Stimulated activated CD8-positive, alpha-beta memory T cell treated with anti-CD3 and anti-CD28 coated beads, Interleukin-12 subunit alpha, Interleukin-12 subunit beta, amount 100 ng/mL, for 4 hours (primary cell): ENCODE measurements at regions not wholly inside any gene's neighbourhood (a gene's known extent, or its start where the extent isn't known, plus 50 kb on each side); places are given as distances from the start of the nearest gene placed in this dataset.

Source experiments
- DNase-seq: peaks from one replicate; pipeline ENCODE4 v3.0.0-alpha.2; 2020; ENCODE audit warnings: low read depth

DNA sequence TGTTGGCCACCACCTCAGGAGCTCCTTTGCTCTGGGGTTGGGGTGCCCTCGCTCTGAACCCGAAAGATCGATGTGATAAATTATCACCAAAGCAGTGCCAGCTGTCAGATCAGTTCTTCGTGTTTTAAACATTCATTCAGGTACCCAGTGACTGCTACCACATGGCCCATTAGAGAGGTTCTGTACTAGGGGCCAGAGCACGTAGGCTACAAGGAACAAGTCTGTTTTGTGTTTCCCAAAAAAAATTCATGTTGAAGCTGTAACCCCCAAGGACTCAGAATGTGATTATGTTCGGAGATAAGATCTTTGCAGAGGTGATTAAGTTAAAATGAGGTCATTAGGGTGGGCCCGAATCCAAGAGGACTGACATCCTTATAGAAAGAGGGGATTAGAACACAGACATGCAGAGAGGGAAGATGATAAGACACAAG is 526.9 kb downstream of the NPHP4 start:
- DNase-seq, result no peak

GRCh38 chr1:5464366-5464765 is 527.9 kb downstream of the NPHP4 start:
- DNase-seq, result no peak

DNA sequence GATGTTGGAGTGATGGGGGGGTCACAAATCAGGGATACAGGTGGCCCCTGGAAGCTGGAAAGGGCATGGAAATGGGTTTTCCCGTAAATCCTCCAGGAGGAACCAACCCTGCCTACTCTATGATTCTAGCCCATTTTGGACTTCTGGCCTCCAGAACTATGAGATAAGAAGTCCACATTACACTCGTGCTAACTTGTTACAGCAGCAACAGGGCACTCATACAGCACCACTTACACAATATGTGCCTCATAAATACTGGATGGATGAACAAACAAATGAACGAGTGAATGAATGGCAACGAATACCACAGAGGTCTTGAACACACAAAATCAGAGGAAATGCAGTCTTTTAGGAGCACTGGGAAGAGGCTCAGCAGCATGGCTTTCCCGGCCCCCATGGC is 531.3 kb downstream of the NPHP4 start:
- no peak for DNase-seq

- DNase-seq, result no peak
Measured at GRCh38 chr1:5459839-5460610, 532.2 kb downstream of the NPHP4 start.

DNA sequence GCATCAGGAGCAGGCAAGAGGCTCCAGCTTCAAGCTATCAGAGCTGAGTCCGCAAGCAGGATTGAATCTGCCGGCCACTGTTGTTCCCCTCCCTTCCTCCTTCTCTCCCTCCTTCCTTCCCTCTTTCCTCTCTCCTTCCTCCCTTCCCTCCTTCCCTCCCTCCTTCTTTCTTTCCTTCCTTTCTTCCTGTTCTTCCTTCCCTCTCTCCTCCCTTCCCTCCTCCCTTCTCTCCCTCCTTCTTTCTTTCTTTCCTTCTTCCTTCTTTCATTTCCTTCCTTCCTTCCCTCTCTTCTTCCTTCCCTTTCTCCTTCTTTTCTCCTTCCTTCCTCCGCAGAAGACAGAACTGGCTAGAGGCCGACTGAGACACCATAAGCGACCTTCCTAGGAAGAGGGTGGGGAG is 534.0 kb downstream of the NPHP4 start:
- DNase-seq, result no peak

DNA sequence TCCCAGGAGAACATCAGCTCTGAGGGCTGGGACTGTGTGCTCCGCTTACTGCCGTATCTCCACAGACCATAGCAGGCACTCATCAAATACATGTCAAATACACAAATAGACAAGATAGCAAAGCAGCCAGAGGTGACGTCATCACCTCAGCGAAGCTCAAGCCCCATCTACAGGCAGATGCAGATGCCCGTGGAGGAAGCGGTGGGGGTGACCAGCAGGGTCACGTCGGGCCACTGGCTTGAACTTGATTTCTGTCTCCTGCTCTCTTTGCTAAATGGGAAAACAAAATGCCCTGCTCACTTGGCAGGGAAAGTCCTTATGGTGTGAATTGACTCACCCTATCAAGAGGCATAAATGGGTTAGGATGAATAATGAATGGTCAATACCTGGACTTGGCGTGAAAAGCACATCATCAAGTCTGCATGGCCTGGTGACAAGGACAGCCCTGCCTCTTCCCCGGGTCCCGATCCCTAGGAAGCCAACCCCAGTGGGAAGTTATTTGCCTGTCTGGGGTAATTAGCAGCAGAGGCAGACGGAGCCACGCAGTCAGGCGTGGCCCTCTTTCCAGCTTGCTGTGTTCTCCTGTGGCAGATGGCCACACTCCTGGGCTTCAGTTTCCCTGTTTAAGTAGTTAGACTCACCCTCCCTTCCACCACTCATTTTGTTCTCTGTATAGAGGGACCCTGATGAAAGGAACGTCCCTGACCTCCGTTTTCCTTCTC is 536.0 kb downstream of the NPHP4 start:
- DNase-seq, result no peak

GRCh38 chr1:5455651-5456050 is 536.6 kb downstream of the NPHP4 start:
- no peak for DNase-seq

GRCh38 chr1:5455056-5455455 is 537.2 kb downstream of the NPHP4 start:
- DNase-seq, result no peak

DNA sequence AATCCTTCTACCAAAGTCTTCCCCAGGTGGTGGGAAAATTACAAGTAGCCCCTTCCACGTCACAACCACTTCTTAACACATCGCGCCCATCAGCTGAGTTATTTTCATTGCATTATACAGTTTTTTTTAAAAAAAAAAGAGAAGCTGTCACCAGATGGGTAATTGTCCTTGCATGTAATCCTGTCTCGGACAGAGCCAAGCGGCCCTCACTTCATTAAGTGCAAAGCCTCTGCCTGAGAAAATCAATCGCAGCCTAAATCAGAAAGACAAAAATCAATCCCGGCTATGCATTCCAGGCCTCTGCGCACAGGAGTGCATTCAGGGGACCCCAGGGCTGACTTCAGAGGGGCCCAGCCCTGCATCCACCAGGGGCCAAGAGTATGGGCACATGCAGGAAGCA is 538.9 kb downstream of the NPHP4 start:
- no peak for DNase-seq

DNA sequence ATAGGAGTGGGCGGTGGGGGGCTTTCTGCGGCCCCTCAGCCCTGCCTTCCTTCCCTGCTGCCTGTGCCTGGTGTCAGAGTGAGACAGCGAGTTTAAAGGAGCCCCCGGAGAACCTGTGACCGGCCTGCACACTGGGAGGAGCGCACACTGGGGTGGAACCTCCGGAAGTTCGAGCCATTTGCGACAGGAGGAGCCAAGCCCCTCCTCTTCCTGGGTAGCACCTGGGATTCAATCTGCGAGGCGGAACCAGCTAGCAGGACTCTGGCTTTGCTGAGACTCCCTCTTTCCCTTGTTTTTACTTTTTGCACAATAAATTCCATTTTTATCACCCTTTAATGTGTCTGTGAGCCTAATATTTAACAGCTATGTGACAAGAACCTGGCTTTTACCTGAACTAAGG is 540.6 kb downstream of the NPHP4 start:
- no peak for DNase-seq

GRCh38 chr1:5448486-5448885 is 543.7 kb downstream of the NPHP4 start:
- DNase-seq, result no peak

GRCh38 chr1:5447503-5447960 is 544.7 kb downstream of the NPHP4 start:
- no peak for DNase-seq

GRCh38 chr1:5444396-5444795 is 547.8 kb downstream of the NPHP4 start:
- no peak for DNase-seq

GRCh38 chr1:5436808-5437207 is 555.4 kb downstream of the NPHP4 start:
- no peak for DNase-seq

DNA sequence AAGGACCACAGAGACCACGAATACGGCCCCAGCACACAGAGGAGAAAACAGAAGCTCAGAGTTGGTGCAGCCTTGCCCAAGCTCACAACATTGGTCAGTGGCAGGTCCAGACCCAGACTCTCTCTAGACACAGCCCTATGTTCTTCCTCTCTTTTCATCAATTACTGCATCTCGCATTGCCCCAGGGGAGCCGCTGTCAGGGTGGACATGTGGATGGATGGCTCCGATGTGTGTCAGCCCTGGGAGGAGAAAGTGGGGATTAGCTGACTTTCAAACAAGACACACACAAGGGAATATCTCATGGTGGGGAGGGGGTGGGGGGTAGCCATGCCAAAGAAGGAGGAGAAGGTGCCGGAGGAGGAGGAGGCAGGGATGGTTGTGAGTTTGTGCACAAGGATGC is 556.8 kb downstream of the NPHP4 start:
- DNase-seq, result no peak

DNA sequence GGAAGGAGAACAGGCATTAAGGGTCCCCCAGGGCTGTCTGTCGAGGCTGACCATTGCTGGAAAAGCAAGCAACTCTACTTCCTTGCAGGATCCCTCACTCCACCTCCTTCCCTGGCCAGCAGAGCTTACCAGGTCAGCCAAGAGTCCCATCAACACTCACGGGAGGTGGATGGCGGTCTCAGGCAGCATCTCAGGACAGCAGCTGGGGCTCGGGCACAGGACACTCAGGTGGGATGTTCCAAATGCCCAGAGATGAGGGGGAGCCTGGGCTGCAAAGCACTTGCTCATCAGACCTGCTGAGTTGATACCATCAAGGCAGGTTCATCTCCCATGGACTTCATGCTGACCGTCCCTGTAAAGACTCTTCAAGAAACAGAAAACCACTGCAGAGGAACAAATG is 559.8 kb downstream of the NPHP4 start:
- no peak for DNase-seq

GRCh38 chr1:5430911-5431697 is 561.1 kb downstream of the NPHP4 start:
- DNase-seq, result no peak

DNA sequence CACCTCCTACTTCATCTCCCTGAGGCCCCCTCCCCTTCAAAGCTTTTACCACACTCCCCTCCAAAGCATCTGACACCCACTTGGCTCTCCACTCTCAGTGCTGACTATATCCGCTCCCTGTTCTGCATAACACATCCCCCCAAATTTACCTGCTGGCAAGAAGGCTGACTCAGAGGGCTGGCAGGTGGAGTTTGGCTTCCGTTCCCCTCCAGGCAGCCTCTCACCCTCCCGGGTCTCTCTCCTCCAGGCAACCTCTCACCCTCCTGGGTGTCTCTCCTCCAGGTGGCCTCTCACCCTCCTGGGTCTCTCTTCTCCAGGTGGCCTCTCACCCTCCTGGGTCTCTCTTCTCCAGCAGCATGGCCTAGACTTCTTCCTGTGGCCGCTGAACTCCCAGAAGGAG is 562.1 kb downstream of the NPHP4 start:
- no peak for DNase-seq

- DNase-seq, result no peak
Measured at GRCh38 chr1:5428351-5428750, 563.9 kb downstream of the NPHP4 start.

DNA sequence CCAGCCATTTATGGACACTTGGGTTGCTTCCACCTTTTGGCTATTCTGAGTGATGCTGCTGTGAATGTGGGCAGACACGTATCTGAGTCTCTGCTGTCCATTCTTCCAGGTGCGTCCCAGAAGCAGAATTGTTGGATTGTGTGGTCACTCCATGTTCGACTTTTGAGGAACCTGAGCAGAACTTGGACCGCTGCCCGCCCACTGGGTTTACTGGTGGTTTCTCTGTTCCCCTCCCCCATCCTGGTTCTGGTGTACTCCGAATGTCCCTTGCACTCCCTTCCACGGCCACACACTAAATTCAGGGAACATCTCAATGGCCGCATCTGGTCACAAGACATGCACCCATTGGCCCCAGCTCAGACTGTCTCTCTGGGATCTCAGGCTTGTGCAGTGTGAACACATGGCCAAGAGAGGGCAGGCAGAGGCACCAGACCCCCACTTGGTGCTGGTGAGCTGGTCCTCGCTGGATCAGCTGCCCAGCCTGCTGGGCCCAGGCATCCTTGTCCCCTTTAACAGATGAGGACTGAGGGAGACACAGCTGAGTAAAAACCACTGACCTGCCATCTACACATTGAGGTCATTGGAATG is 565.1 kb downstream of the NPHP4 start:
- no peak for DNase-seq

DNA sequence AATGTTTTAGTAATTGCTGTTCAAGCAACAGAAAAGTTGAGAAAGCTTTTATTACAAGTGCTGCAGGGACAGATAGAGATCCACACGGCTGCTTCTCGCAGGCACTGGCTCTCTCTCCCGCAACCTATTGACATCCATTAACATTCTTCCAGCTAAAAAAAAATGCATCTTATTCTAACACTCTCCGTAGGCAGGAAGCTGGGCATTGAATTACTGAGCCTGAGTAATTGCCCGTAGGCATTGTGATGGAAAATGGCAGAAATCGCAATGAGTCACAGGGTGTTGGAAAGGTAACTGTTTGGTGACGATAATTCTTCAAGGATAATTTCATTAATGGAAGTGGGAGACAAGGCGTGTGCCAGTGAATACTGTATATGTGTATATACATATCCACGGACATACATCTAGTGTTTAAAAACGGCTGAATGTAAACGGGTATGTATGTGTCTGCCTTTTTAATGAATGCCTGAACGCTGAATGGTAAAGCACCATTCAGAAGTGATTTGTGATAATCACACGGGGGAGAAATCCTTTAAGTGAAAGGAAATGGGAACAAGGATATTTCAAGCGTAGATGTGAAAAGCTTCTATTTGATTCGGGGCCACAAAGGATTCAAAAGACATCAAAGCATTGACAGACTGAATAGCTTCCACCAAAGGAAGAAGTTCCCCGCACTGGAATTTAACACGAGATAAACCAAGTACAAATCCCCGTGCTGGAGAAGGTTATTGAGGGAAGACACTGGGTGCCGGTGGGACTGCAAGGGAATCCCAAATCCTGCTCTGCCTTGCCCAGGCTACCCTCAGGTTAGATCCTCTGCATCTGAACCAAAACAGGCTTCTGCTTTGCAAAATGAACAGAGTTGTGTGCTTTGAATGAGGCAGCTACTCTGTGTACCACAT is 567.2 kb downstream of the NPHP4 start:
- no peak for DNase-seq
